ENCODE measurements at regions not wholly inside any gene's neighbourhood (a gene's known extent, or its start where the extent isn't known, plus 50 kb on each side); places are given as distances from the start of the nearest gene placed in this dataset.

DNA sequence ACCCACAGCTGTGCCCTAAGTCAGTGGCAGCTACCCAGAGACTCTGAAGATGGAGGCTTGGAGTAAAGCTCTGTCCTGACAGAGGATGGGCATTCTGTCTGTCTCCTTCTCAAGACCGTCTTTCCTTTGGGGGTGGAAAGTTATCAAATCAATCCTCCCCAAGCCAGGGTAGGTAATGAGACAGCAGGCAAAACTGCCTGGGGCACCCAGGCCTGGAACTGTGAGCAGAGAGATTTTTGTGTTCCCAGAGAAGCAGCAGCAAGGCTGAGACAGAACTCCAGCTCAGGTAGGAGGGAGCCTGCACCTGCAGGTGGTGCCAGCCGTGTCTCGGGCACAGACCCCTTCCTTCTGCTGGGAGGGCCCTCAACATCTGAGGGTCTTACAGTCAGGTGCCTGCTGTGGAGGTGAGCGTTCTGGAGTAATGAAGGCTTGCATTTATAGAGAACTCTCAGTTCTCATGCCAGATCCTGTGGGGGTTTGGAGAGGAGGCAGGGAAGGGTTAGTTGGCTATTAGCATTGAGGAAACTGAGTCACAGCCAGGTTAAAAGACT lies 95.6 kb downstream of the RIPK4 start:
- no peak for DNase-seq (ENCODE audit: low read depth in 2 of 2)

DNA sequence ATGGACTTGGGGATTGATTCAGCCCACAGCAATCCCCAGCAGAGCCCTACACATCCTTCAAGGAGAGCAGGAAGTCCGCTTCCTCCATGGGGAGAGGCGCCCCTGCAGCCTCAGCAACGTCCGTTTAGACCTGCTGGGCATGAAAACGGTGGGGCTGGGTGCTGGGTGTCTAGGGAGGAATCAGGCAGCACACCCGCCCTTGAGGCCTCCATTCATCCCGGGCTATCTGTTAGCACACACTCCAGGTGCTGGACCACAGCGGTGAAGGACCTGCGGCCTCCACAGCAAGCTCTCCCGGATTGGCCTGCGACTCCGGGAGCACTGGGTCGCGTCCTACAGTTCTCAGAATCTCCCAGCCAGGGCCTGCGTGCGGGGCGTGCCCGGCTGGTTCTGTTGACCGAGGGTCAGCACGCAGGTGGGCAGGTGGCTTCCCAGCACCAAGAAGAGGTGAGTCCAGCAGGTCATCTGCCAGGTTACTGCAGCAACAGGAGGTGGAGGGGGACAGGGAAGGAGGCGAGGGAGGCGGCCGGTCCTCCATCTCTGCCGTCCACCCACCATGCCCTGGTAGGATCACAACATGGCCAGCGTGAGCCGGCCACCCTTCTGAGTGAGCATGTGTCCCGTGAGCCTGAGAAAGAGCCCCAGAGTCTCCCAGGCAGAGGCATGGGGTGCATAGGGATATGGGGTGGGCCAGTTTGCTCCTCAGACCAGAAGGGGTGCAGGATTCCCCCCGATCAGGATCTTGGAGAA lies 96.6 kb downstream of the RIPK4 start:
- no peak for DNase-seq (ENCODE audit: low read depth in 2 of 2)

DNA sequence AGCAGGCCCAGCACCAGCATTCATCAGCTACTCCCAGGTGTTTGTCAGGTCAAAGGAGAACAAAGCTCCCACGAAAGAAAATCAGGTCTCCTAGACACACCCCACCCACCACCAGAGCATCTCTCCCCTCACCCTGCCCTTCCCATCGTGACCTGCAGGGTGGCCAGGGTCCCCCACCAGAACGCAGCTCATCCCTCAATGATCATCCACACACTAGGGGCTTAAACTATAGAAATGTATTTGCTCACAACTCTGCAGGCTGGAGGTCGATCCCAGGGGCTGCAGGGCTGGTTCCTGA lies 97.4 kb downstream of the RIPK4 start:
- DNase-seq (ENCODE audit: low read depth in 2 of 2): no peak

DNA sequence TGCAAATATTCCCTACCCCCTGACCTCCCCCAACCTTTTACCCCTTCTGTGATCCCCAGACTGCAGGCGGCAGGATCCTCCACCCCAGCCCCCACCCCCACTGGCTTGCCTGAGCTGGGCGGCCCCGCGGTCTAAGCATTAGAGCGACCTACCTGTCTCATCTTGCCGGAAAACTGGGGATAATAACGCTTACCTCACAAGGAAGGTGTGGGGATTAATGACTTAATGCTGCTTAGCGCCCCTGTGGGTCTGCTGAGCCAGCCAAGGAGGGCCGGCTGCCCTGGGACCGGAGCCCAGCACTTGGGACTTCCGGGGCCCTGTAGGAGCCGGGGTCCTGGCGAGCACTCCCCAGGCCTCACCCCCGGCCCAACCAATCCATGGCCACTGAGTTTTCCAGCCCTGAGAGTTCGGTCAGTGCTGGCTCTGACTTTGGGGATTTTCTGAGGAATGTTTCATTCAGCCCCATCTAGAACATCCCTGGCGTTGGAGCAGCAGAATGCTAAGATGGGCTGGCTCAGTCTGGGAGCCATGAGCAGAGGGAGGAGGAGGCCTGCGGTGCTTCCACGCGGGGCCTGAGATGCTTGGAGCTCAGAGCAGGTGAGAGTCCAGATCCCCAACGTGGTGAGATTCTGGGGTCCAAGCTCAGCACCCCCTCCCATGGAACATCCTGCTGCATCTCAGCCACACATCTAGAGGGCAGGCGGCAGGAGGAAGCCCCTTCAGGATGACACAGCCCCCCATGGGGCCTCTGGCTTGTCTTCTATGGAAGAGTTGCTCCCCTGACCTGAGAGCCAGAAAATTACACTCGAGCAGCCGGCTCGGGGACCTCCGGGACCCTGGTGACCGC lies 97.9 kb downstream of the RIPK4 start:
- no peak for DNase-seq (ENCODE audit: low read depth in 2 of 2)

DNA sequence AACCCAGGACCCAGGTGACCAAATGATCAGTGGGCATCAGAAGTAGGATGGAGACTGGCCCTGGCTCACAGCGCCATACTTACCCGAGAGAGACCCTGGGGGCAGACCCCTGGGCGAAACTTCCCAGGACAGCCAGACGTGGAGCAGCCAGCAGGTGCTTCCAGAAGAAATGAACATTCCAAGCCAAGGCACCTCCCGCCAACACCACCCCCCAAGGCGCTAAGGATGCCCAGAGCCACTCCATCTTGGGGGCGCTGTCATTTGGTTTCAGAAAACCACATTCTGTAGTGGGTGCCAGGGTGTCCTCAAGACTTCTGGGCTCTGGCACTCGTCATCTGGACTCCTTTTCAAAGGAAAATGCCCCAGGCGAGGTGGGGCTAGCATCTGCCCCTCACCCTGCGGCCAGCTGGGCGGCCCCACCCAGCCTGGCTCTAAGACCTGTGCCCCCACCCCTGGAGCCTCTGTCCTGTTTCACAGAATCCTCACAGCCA lies 98.8 kb downstream of the RIPK4 start:
- DNase-seq (ENCODE audit: low read depth in 2 of 2): no peak

DNA sequence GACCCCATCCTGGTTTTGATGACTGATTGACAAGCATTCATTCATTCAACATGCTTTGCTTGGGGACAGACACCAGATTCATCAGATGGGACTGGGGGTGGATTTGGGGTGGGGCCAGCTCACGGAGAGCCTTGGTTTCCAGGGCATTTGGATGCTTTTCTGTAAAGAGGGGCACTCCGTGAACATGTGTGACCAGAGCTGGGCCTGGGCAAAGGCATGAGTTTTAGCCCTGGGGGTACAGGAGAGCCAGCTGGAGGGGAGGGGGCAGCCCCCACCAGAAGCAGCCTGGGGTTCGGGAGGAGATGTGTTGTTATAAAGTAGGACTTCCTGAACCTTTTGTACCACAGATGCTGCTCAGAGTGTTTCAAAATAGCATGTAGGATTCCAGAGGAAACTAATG lies 99.7 kb downstream of the RIPK4 start:
- DNase-seq (ENCODE audit: low read depth in 2 of 2): no peak

DNA sequence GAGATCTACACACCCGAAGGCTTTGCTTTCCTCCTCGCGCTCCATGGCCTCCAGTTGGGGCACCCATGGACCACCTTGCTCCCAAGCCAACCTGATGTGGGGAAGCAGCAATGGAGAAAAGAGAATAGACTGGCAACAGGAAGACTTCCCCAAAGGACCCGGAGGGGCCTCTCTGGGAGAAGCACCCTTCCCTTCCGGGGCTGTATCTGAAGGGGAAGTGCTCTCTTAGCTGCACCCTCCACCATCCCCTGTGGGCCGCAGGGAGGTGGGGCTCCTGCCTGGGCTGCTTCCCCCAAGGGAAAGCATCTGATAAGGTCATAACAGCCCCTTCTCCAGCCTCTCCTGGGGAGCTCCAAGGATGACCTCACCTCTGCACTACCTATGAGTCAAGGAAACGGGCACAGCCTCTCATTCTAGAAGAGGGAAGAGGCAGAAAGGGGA lies 100.2 kb downstream of the RIPK4 start:
- DNase-seq (ENCODE audit: low read depth in 2 of 2): no peak

DNA sequence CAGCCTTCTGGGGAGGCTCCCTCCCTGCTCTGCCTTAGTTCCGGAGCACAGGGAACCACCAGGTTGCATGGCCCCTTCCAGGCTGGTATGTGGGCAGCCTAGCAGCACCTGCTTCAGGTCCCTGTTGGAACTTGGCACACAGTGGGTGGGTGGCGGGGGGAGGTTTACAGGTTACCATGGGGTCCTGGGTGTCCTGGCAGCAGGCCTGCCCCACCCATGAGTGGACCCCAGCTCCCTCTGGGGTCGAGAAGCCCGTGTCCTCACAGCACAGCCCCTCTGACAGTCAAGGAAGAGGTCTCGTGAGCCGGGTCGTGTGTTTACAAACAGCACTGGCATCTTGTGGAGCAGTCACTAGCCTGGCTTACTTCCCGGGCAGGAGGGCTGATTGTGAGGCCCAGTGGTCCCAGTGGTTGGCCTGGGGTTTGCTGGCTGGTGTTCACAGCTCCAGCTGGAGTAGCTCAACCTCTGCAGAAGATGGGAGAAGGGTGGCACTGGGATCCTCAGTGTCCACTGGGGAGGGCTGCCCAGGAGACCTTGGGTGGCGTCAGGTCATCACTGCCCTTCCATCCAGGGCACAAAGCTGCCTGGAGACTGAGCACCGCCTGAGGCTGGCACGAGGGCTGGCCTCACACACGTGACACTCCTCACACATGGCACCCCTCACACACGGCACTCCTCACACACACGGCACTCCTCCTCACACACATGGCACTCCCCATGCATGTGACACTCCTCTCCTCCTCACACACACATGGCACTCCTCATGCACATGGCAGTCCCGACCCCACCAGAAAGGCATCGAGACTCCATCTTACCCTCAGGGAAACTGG lies 100.9 kb downstream of the RIPK4 start:
- DNase-seq (ENCODE audit: low read depth in 2 of 2): no peak

DNA sequence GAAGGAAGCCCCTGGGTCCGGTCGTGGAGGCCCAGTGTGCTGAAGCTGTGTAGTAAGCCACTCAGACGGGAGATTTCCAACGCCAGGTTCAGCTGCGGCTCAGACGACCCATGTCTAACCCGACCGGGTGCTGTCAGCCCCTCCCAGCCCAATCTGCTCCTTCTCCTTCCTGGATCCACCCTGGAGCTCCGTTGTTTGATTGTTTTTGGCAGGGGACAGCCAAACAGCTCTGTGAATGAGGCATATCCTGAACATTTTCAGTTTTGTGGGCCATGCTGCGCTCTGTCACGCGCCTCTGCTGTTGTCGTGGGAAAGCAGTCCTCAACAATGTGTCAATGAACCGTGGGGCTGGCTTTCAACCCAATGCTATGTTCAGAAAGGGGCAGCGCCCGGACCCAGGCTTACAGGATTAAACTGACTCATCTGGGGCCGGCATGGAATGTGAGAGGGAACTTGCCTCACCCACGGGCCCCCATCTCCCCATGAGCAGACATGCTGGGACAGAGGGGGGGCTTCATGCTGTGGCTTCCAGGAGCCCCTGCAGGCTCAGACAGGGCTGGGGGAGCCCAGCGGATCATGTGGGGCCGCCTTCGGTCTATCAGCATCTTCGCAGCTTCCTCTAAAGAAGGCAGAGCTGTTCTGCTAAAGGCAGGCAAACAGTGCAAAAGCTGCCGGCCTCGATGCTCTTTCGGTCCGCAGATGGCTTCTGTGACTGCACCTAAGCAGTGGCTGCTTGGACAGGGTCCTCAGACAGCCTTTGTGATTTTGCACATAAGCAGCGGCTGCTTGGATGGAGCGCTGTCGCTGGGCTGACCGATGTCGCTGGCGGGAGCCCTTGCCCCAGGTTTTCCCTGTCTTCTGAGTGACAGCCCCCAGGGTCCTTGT lies 101.7 kb downstream of the RIPK4 start:
- no peak for DNase-seq (ENCODE audit: low read depth in 2 of 2)

DNA sequence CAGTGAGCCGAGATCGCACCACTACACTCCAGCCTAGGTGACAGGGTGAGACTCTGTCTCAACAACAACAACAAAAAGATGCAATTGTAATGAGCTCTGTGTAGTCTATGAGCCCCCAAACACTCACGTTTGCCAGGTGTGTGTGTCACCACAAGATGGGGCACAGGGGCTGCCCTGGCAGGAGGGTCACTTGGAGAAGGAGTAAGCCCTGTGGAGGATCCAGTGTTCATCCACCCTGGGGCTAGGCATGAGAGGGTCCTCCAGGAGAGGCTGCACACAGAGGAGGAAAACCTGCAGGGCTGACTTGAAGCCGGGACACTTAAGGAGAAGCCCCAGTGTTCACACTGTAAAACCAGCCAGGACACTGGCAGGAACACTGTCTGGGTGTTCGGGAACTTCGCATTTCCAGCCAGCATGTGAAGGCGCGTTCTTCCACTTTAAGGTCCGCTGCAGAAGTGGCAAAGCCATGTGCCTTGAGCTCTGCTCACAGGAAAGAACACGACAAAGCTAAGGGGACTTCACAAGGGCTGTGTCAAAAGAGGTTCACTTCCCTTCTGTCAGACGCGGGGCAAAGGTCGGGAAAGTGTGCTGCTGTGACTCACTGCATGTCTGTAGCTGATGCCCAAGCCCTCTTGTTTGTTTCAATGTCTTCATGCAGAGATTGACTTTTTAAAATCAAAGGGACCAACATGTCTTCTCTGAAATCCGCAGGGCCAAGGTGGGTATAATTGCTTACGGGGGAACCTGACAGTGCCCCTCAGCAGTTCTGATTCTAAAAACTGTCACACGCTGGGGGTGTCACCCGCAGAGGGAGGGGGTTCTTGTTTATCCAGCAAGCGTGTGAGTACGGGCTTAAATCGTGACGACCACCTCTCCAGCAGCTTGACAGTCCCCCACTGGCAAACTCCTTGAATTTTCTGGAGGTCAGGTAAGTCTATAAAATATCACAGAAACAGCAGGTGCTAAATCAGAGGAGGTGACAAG lies 102.8 kb downstream of the RIPK4 start:
- no peak for DNase-seq (ENCODE audit: low read depth in 2 of 2)

DNA sequence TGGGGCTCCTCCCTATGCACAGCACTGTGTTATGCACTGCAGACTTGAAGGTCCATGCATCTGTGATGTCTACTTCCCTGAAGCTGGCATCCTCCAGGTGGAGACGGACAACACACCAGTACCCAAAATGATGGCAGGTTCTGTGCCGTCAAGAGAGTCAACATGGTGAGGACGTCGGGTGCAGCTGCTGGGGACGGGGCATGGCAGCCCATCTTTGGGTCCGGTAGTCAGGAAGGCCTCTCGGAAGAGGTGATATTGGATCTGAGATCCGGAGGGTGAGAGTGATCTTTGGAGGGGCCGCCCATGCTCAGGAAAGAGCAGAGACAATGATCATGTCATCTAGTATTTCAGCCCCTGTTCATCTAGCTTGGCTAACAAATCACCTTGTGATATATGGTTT lies 104.1 kb downstream of the RIPK4 start:
- no peak for DNase-seq (ENCODE audit: low read depth in 2 of 2)

DNA sequence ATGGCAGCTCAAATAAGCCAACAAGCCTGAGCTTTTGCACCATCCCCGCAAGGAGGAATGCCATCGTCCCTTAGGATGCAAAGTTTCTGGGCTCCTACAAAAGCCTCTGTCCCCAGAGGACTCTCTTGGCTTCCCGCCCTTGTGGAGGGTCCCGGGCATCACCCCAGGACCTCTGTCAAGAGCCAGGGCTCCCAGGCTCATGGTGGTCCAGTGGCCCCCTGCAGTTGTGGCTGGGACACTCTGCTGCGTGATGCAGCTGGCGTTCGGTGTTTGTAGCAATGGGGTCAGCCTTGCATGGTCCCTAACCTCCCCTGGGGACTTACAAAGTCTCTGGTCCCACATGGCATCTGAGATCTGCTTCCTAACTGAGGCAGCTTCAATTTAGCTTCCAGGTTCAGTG lies 104.7 kb downstream of the RIPK4 start:
- DNase-seq (ENCODE audit: low read depth in 2 of 2): no peak

DNA sequence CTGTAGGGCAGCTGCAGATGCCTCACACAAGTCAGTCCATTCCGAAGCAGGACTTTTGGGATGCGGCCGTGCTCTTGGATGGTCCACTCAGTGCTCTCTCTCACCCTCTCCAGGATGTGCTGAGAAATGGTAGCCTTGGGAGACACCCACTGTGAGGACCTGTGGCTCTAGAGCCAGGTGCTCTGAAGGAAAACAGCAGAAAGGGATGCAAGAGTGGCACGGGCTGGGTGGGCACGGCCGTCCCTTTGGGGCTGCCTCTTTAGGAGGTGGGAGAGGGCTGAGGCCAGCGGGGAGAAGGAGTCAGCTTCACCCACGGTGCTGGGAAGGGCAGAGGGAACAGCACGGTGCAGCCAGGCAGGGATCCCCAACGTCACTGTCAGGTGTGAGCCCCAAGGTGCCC lies 106.1 kb downstream of the RIPK4 start:
- no peak for DNase-seq (ENCODE audit: low read depth in 2 of 2)

DNA sequence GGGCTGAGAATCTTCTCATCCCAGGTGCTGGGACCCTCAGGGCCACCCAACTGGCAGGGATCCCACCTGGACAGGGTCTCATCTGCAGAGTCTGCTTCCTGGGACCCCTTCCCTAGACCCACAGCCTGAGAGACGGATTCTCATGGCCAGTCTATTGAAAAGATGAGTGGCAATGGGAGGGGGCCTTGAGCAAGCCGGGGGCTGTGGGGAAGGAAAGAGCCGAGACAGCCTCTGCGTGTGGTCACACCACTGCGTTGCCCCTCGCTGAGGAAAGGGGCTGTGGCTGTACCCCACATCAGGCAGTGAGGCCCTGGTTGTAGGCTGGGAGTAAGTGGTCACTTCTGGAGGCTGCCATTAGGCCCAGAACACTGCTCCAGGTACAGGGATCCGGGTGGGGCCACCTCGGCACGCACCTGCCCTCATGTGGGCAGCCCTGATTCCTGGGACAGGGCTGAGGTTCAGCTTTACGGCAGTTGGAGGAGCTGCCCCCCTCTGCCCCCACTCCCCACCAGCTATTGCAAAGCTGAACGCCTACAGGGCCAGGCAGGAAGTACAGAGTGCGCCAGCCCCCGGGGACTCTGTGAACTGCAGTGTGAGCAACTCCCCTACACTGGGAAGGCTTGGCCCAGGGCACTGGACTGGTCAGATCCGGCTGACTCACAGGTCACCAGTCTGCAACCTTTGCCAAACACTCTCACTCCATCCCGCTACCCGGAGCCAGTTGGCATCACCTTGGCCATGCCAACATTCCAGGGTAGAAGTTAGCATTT lies 106.9 kb downstream of the RIPK4 start:
- no peak for DNase-seq (ENCODE audit: low read depth in 2 of 2)

DNA sequence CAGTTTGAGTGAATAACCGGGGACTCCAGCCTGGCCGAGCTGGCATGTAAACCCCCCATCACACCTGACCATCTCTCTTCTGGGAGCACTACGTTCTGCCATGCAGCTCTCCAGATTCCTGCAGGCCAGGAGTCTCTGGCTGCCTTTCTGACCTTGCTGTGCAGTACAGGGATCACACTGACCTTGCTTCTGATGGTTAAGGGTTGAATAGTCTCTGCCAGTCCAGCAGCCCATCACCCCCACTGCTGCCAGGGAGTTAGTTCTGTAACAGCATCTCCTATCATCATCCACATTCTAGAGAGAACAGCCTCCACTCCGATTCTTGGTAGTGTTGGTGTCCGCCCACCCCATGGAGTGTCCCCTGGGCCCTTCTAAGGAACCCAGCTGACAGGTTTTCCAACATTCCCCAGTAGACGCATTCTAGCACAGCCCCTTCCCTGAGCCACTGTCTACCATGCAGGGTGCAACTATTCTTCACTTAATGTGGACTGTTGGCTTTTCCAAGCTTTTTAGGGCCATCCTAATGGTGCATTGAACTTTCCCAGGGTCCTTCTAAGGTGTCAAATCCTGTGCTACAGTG lies 109.8 kb downstream of the RIPK4 start:
- no peak for DNase-seq (ENCODE audit: low read depth in 2 of 2)

DNA sequence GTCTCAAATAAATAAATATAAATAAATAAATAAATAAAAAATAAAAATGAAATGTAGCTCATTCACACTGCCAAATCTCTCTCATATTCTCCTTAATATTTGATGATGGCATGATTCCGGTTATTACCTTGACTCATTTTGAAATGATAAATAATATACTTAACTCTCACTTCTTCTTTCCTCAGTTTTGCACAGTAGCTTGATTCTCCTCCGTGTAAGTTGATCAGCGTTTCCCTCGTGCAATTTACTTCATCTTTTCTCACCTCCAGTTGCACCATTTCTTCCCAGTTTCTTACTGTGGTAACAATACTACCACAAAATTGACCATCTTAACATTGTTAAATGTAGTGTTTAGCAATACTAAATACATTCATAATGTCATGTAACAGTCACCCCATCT lies 111.6 kb downstream of the RIPK4 start:
- no peak for DNase-seq (ENCODE audit: low read depth in 2 of 2)

DNA sequence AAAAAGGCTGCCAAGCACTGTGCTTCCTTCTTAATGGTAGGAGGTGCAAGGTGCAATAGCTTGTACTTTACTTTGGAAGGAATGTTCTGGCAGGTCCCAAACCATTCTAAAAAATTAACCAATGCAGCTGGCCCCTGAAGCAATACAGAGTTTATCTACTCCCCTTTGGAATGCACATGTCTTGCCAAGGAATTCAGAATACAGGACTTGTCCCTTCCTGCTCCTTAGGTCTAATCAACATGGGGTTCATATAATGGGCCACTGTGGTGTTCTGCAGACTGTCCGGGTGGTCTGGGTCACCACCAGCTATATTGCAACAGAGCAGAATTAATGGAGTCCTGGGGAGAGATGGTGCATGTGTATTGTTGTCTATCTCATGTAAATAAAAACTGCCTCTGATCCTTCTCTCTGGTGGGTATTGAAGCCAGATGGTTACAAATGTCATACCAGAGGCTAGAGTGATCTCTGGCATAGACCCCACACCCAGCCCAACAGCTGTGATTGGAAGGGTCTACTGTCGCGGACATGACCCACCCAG lies 112.8 kb downstream of the RIPK4 start:
- DNase-seq (ENCODE audit: low read depth in 2 of 2): no peak

DNA sequence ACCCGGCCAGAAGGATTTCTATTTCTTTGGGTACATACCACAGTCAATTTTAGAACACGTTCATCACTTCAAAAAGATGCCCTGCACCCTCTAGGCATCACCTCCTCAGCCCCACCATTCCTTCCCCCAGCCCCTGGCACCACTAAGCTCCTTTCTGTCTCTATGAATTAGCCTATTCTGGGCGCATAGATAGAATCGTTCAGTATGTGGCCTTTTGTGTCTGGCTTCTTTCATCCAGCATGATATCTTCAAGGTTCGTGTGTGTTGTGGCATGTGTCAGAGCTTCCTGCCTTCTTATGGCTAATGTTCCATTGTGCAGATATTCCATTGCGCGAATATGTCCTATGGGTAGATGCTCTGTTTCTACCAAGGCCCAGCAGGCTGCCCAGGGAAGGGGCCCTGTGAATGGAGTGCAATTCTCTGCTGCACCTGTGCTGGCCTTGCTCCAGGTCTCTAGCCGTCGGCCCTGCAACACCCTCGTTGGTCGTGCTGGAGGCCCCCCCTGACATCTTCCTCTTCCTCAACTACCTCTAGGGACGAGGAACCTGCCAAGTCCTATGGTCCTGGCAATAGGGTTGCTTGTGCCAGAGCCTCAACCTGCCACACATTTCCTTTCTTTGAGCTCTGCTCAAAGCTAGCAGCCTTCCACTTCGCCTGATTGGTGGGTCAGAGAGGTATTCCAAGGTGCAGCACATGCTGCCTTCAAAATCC lies 113.5 kb downstream of the RIPK4 start:
- DNase-seq (ENCODE audit: low read depth in 2 of 2): no peak
